Lung microvascular endothelial cell (primary cell): ENCODE measurements at regions not wholly inside any gene's neighbourhood (a gene's known extent, or its start where the extent isn't known, plus 50 kb on each side); places are given as distances from the start of the nearest gene placed in this dataset.

Experiments used
- DNase-seq, 2 donors: peaks; one replicate each; pipeline versions ENCODE4 v3.0.0 to v3.0.0-alpha.2; 2010; ENCODE audit warnings: low read depth in 2 of 2

DNA sequence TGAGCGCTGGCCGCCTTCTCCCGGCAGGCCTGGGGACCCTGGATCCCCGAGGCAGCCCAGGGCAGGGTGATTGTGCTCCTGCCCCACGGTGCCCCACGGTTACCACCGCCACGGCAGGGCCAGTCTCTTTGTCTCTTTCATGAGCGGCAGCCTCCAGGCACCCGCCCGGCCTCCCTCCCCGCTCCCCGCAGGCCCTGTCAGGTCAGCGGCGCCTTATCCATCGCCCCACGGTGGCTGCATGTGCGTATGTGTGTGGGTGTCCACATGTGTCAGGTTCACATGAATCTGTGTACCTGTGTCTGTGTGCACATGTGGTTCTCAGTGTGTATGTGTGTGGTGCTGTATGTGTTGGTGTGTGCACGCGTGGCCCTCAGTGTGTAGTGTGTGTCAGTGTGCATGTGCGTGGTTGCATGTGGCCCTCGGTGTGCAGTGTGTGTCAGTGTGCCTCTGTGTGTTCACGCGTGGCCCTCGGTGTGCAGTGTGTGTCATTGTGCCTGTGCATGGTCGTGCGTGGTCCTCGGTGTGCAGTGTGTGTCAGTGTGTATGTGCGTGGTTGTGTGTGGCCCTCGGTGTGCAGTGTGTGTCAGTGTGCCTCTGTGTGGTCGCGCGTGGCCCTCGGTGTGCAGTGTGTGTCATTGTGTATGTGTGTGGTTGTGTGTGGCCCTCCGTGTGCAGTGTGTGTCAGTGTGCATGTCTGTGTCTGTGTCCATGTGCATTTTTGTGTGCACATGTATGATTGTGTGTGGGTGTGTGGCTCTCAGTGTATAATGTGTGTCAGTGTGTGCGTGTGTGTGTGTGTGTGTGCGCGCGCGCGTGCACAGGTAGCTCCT lies 239.2 kb upstream of the GSE1 start:
- DNase-seq, result no peak

GRCh38 chr16:85374571-85374872 lies 238.6 kb upstream of the GSE1 start:
- no peak for DNase-seq

GRCh38 chr16:85375282-85375681 lies 237.8 kb upstream of the GSE1 start:
- no peak for DNase-seq

GRCh38 chr16:85376292-85377095 lies 236.6 kb upstream of the GSE1 start:
- no peak for DNase-seq

DNA sequence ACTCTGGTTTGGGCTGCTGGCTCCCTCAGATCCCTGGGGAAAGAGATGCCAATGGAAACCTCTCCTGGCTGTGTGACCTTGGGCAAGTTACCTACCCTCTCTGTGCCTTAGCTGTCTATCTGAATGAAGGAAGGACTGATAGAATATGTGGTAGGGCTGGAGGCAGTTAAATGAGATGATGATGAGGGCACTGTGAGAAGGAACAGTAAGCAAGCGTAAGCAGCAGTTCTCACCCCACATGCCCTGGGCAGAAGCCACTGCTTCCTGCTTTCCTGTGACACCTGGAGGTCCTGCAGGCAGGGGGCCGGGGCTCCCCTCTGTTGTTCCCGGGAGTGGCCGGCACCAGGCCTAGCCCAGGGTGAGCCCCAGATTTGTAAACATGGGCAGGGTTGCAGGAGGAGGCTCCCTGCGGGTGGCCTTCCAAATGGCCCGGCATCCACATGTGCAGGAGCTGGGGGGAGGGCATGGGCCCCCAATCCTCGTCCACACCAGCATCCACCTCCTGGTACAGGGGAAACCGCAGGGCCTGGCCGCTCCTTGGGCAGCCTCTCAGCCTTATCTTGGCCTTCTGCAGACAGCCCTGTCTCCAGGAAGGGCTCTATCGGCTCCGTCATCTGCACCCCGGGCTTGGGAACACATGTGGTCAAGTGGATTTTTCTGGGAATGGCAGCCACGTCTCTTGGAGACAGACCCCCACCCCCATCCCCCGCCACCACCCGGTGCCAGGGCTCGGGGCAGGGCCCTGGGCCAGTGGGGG lies 235.6 kb upstream of the GSE1 start:
- DNase-seq, result no peak

DNA sequence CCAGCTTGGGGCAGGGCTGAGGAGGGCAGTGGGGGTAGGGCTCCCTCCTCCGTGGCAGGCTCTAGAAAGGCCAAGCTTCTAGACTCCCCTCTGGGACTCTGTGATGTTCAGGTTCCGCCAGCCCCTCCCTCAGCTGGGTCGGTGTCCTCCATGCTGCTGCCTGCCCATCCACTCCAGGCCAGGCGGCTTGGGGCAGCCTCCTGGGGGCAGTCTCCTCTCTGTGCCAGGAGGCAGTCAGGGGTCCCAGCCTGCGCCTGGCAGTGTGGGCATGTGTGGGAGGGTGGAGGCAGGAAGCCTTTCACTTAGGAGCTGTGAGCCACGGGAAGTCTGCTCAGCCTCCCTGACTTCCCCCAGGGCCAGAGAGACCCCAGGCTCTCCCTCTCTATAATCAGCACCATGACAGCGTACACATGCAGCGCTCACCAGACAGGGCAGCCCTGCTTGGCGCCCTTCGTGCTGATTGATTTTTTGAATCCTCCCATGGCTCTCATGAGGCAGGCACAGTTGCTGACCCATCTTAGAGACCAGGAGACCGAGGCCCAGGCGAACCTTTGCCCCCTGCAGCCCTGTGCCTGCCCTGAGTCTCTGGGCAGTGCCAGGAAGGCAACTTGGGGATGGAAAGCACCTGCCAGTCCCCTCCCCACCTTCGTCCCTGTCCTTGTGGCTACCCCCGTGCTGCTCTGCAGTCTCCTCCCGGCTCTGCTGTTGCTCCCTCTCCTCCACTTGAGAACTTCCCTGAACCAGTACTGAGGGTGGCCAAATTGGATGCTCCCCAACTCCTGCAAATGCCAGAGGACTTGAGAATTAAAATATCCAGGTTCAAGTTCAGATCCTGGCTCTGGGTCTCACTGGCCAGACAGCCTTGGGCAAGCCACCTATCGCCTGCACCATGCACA lies 234.7 kb upstream of the GSE1 start:
- DNase-seq, result no peak

DNA sequence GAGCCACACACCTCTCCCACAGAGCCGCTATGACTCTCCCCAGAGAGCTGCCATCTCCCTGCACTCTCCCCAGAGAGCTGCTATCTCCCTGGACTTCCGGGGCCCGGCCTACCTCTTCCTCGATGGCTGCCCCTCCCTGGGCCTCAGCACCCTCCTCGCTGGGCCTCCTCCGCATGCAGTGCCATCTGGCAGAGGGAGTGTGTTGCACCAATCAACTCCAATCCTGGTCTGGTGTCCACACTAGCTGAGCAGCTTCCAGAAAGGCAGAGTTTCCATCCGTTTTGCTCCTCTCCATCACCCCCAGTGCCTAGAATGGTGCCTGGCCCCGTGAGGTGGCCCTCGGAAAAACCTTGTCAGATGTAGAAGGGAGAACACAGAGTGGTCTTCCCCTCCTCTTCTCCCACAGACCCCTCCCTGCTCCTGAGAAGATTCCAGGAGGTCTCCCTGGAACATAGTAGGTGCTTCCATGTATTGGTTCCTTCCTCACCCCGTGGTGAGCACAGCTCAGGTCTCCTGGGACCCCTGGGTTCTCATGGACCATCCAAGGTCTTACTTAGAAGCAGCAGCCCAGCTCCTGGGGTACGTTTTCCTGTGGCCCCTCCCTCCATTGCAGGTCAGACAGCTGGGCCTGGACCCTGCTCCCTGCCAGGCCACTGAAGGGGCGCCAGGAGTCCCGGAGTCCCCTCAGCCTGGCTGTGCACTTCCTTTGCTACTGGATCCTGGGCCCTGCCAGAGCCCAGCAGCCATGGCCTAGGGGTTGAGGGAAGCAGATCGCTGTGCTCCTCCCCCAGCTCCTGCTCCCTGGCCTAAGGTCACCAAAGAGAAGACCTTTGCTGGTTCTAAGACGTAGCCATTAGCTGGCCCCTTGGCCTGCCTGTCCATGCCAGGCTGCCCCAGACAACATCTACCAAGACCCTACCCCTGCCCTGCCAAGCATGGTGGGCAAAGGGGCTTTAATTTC lies 233.8 kb upstream of the GSE1 start:
- DNase-seq, result no peak

DNA sequence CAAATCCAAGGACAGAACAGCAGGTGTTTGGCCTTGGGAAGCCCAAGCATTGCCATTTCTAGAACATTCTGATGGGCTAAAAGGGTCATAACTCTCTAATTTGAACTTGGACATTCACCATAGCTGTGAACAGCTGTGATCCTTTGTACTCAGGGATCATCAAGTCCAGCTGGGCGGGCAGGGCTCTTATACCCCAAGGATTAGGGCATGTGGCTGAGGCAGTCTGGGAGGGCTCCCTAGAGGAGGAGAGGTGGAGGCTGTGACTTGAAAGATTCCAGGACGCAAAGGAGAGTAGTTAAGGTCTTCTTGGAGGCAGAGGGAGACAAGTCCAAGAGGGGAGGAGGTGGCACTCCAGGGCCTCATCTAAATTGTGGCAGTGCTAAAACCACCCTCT lies 233.1 kb upstream of the GSE1 start:
- no peak for DNase-seq

GRCh38 chr16:85380905-85381737 lies 232.0 kb upstream of the GSE1 start:
- DNase-seq, result no peak

DNA sequence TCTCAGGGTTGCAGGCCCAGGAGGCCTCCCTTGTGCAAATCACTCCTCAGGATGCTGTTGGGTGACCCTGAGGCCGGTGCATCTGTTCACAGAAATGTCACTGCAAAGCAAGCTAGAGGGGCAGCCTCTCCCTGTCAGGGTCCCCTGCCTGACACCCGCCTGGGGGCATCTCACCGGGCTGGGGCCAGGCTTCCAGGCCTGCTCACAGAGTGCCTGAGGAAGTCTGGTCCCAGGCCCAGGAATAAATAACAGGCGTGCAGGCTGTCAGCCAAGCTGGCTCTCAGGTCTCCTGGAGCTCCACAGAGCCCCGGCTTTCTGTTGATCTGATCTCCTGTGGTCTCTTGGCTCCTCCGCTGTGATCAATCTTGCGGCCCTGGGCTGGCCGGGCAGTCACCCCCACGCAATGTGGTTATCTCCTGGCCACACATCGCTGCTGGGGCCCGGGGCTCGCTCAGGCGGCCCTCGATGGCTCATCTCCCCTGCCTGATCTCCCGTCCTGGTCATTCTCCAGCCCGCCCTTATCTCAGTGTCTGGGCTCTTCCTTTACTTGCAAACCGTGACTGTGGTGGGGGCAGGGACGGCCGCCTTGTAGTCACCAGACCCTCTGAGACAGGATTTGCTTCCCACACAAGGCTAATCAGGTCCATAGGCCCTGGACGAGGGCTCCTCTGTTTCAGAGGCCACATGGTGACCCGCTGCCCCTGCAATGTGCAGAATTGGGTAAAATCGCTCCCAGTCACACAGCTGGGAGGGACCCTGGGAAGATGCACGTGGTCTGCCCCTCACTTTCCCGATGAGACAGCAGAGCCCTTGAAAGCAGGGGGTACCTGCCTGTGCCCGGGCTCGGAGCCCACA lies 231.2 kb upstream of the GSE1 start:
- peak in 1 of 2 donors; percentile 21 for DNase-seq

DNA sequence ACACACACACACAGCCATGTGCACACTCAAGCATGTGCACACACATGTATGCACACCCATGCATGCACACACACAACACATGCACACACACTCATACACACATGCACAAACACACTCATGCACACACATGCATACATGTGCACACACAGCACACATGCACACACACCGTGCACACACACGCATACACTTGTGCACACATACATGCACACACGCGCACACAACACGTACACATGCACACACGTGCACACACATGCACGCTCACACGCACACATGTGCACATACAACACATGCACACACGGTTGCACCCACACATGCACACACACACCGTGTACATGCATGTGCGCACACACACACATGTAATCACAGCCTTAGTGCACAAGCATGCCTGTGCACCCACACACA lies 230.4 kb upstream of the GSE1 start:
- no peak for DNase-seq

GRCh38 chr16:85383836-85384832 lies 229.0 kb upstream of the GSE1 start:
- no peak for DNase-seq

DNA sequence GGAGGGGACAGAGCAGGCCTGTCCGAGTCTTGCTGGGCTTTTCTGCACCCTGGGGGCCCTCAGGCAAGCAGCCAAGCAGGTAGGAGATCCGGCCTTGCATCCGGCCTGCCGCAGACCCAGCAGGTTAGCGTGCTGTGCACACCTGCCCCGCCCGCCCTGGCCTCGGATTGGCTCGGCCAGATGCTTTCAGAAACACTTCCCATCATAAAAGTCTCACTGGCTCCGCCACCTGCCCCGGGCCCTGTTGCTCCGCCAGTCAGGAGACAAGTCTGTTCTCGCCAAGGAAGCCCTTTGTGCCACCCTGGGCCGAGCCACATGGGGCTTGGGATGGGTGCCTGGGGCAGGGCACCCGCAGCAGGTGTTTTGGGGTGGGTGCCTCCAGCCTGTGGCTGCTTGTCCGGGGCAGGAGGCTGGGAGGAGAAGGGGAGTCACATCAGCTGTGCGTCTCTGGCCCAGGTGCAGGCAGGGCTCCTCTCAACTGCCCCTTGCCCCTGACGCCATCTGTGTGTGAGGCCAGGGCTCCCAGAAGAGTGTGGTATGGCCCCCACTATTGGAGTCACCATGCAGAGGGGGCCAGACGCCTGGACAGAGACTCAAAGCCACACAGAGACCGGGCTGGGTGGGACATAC lies 228.2 kb upstream of the GSE1 start:
- DNase-seq, result no peak

GRCh38 chr16:85385463-85386331 lies 227.4 kb upstream of the GSE1 start:
- no peak for DNase-seq

GRCh38 chr16:85386467-85387170 lies 226.5 kb upstream of the GSE1 start:
- no peak for DNase-seq
